A549 (cell line): ENCODE measurements at regions not wholly inside any gene's neighbourhood (a gene's known extent, or its start where the extent isn't known, plus 50 kb on each side); places are given as distances from the start of the nearest gene placed in this dataset.

ENCODE experiments used
- ATAC-seq, 2 experiments: fragments of 200-7000 bp in 1 of 2; fragments of >200 bp in 1 of 2; cut with Nextera tagmentation in 1 of 2; cut with Tn5 transposase in 1 of 2; 3 replicates each; pipeline versions ENCODE4 v1.8.0 to v1.9.1; 2018 to 2020; ENCODE audit warnings: mild to moderate bottlenecking in 1 of 2, moderate library complexity in 1 of 2
- CTCF ChIA-PET: fragments of 300-600 bp; sonication (Branson Sonifier 250); formaldehyde crosslinking; extraction: SDS; loops from one replicate; lab custom pipeline; 2021; ENCODE audit warnings: antibody characterized with exemption, inconsistent platforms; lab: Yijun Ruan, JAX
- POLR2A ChIA-PET: fragments of 350-600 bp; formaldehyde crosslinking; extraction: SDS; loops from one replicate; lab custom pipeline; 2021; ENCODE audit warnings: antibody characterized with exemption, inconsistent platforms; lab: Yijun Ruan, JAX
- DNase-seq, 2 experiments: peaks; one replicate each; pipeline versions ENCODE4 v3.0.0 to v3.0.0-alpha.2; 2011 to 2016; ENCODE audit warnings: low read depth in 1 of 2, low spot score in 1 of 2
- FAIRE-seq: peaks from 2 replicates; lab custom pipeline; 2011; peaks lifted over from hg19 to GRCh38; lab: Jason Lieb, UNC
- H3K27ac ChIP-seq, 2 experiments: fragments of >200 bp; sonication (Bioruptor Twin); formaldehyde crosslinking; 3 replicates each; pipeline ENCODE4 v1.5.1; 2016 to 2017
- H3K4me1 ChIP-seq: fragments of >200 bp; sonication (Bioruptor Twin); formaldehyde crosslinking; 3 replicates; pipeline ENCODE4 v1.6.1; 2016
- H3K4me2 ChIP-seq: fragments of >200 bp; sonication (Bioruptor Twin); formaldehyde crosslinking; 3 replicates; pipeline ENCODE4 v1.6.1; 2016
- H3K4me3 ChIP-seq: fragments of >200 bp; sonication (Bioruptor Twin); formaldehyde crosslinking; 3 replicates; pipeline ENCODE4 v1.5.1; 2016
- H3K9me3 ChIP-seq: fragments of >200 bp; sonication (Bioruptor Twin); formaldehyde crosslinking; 3 replicates; pipeline ENCODE4 v1.6.1; 2016
- CHD4 ChIP-seq: fragments of 200-600 bp; sonication (generic); IDR thresholded peaks from 2 replicates; pipeline ENCODE4 v1.6.1; 2016; ENCODE audit warnings: antibody characterized with exemption, mild to moderate bottlenecking, borderline replicate concordance
- ESRRA ChIP-seq: fragments of 150-350 bp; IDR thresholded peaks from 2 replicates; pipeline ENCODE4 v1.6.1; 2014; ENCODE audit warnings: mild to moderate bottlenecking, low read length, borderline replicate concordance
- HOXA7 ChIP-seq: fragments of 250-450 bp; sonication (Bioruptor Pico); IDR thresholded peaks from 2 replicates; pipeline ENCODE4 v1.5.0; 2020; ENCODE audit warnings: mild to moderate bottlenecking, moderate library complexity
- HOXB13 ChIP-seq: fragments of 250-450 bp; sonication (Bioruptor Pico); IDR thresholded peaks from 2 replicates; pipeline ENCODE4 v1.5.0; 2020; ENCODE audit warnings: low read depth, mild to moderate bottlenecking, moderate library complexity
- HOXB5 ChIP-seq: fragments of 250-450 bp; sonication (Bioruptor Pico); IDR thresholded peaks from 2 replicates; pipeline ENCODE4 v1.5.0; 2020; ENCODE audit warnings: mild to moderate bottlenecking, moderate library complexity
- JUN ChIP-seq, 2 experiments: fragments of >200 bp; sonication (Bioruptor Twin); formaldehyde crosslinking; IDR thresholded peaks; 2 replicates in 1 of 2; 3 replicates in 1 of 2; pipeline ENCODE4 v1.6.1; 2016 to 2017
- KDM1A ChIP-seq: fragments of 200-600 bp; sonication (generic); IDR thresholded peaks from 2 replicates; pipeline ENCODE4 v1.6.1; 2016; ENCODE audit warnings: low read depth, mild to moderate bottlenecking
- KDM5A ChIP-seq: fragments of 200-600 bp; sonication (generic); IDR thresholded peaks from 2 replicates; pipeline ENCODE4 v1.6.1; 2016; ENCODE audit warnings: antibody characterized with exemption, mild to moderate bottlenecking
- MAFK ChIP-seq: fragments of 450-650 bp; IDR thresholded peaks from 2 replicates; pipeline ENCODE4 v1.6.1; 2014; ENCODE audit not compliant: partially characterized antibody
- MAZ ChIP-seq: fragments of 150-350 bp; IDR thresholded peaks from 2 replicates; pipeline ENCODE4 v1.6.1; 2014; ENCODE audit warnings: antibody characterized with exemption, low read depth, low read length, borderline replicate concordance
- NFE2L2 ChIP-seq: fragments of 150-350 bp; conservative IDR thresholded peaks from 2 replicates; pipeline ENCODE4 v1.6.1; 2014; ENCODE audit warnings: low read length
- PHF8 ChIP-seq: fragments of 200-600 bp; sonication (generic); IDR thresholded peaks from 2 replicates; pipeline ENCODE4 v1.6.1; 2016; ENCODE audit warnings: low read depth, mild to moderate bottlenecking, antibody characterized with exemption, moderate library complexity, borderline replicate concordance
- RAD21 ChIP-seq, 2 experiments: fragments of >200 bp in 1 of 2; sonication (Bioruptor Twin) in 1 of 2; formaldehyde crosslinking in 1 of 2; IDR thresholded peaks in 1 of 2; conservative IDR thresholded peaks in 1 of 2; 2 replicates in 1 of 2; 3 replicates in 1 of 2; pipeline ENCODE4 v1.6.1; 2012 to 2018; ENCODE audit warnings: inconsistent platforms in 1 of 2
- RFX5 ChIP-seq: fragments of 450-650 bp; IDR thresholded peaks from 2 replicates; pipeline ENCODE4 v1.7.1; 2014; ENCODE audit warnings: antibody characterized with exemption, mild to moderate bottlenecking, moderate library complexity
- TP53 ChIP-seq: fragments of 250-450 bp; sonication (Bioruptor Pico); IDR thresholded peaks from 2 replicates; pipeline ENCODE4 v1.5.0; 2021; ENCODE audit warnings: mild to moderate bottlenecking, moderate library complexity
- WGBS: methylation state at CpG from one replicate; pipeline ENCODE4 v1.1.6; 2017; ENCODE audit errors: missing lambda C conversion rate; 5-methylcytosine and 5-hydroxymethylcytosine counted together
- TF ChIP-seq, protein P1 (sequence below): fragments of >200 bp; sonication (Bioruptor Twin); formaldehyde crosslinking; IDR thresholded peaks from 2 replicates; pipeline ENCODE4 v1.6.1; 2016
- TF ChIP-seq, protein P2 (sequence below): fragments of 250-450 bp; sonication (Bioruptor Pico); IDR thresholded peaks from 2 replicates; pipeline ENCODE4 v1.5.0; 2020; ENCODE audit warnings: low read depth, mild to moderate bottlenecking, moderate library complexity
- TF ChIP-seq, protein P3 (sequence below): IDR thresholded peaks from 2 replicates; pipeline ENCODE4 v1.6.1; 2012; ENCODE audit warnings: low read depth, borderline replicate concordance
- TF ChIP-seq, protein P4 (sequence below): fragments of >200 bp; sonication (Bioruptor Twin); formaldehyde crosslinking; IDR thresholded peaks from 3 replicates; pipeline ENCODE4 v1.6.1; 2016
- TF ChIP-seq, protein P5 (sequence below): fragments of >200 bp; sonication (Bioruptor Twin); formaldehyde crosslinking; IDR thresholded peaks from 3 replicates; pipeline ENCODE4 v1.5.1; 2016
- TF ChIP-seq, protein P6 (sequence below): IDR thresholded peaks from 2 replicates; pipeline ENCODE4 v1.6.1; 2012

DNA sequence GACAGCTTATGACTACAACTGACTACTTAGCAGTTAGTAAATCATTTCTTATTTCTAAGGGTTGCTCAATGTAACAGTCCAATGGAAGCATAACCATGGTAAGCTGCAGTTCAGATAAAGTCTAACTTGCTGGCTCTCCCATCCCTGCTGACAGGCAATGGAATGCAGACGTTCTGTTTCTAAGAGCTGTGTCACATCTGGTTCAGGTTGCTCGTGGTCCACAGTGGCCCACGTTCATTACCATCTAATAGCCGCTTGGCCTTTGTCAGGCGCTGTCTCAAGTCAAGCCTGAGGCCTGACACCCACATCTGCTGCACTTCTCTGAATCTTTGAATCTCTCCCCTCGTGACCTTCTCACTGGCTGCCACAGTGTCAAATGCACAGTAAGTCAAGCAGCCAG, 240.8 kb downstream of the FGFR2 start:
- POLR2A ChIA-PET: no interaction called here
- 25% methylated on average over 6 of the region's 6 CpGs for WGBS
- FAIRE-seq (no peak), DNase-seq (no peak), ATAC-seq (no peak)
- CTCF ChIA-PET: no interaction called here
- H3K4me1 ChIP-seq: no peaks in the 10 kb centered on the region
- no peak overlapping the region for H3K27ac ChIP-seq
- no peaks in the 10 kb centered on the region for H3K9me3 ChIP-seq
- no peak overlapping the region for H3K4me3 ChIP-seq
- TF ChIP-seq KDM1A: no peak
- TF ChIP-seq, protein P1, sequence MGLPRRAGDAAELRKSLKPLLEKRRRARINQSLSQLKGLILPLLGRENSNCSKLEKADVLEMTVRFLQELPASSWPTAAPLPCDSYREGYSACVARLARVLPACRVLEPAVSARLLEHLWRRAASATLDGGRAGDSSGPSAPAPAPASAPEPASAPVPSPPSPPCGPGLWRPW: no peak
- TF ChIP-seq RFX5: no peak
- TF ChIP-seq CHD4: no peak
- TF ChIP-seq PHF8: no peak
- TF ChIP-seq MAZ: no peak
- TF ChIP-seq, protein P2, sequence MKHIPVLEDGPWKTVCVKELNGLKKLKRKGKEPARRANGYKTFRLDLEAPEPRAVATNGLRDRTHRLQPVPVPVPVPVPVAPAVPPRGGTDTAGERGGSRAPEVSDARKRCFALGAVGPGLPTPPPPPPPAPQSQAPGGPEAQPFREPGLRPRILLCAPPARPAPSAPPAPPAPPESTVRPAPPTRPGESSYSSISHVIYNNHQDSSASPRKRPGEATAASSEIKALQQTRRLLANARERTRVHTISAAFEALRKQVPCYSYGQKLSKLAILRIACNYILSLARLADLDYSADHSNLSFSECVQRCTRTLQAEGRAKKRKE (CRISPR knock-in tag): no peak
- TF ChIP-seq, protein P3, sequence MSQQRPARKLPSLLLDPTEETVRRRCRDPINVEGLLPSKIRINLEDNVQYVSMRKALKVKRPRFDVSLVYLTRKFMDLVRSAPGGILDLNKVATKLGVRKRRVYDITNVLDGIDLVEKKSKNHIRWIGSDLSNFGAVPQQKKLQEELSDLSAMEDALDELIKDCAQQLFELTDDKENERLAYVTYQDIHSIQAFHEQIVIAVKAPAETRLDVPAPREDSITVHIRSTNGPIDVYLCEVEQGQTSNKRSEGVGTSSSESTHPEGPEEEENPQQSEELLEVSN: no peak
- no peak for TF ChIP-seq HOXA7
- TF ChIP-seq JUN (IDR thresholded peaks at IDR 0.05): no peak
- no peak for TF ChIP-seq ESRRA
- no peak for TF ChIP-seq MAFK
- no peak for TF ChIP-seq TP53 (CRISPR knock-in tag)
- H3K4me2 ChIP-seq: no peak overlapping the region

DNA sequence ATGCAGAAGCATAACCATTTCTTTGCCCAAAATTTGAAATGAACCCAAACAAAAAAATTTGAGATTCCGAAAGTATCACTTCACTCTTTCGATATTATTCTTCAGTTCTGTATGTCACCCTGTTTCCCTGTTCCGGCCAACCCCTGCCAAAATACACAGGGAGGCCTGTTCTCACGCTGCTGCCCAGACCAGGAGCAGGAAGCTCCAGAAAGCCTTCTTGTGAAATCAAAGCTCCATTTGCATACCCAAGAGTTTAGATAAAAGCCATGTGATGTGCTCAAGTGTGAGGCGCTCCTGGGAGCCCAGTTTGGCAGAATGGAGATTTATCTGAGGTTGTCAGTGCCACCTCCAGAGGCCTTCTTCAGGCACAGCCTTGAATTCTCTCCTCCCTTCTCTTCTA, 236.2 kb downstream of the FGFR2 start:
- DNase-seq (no peak), ATAC-seq (no peak), FAIRE-seq (no peak)
- Histone ChIP-seq H3K4me3 (no peak overlapping the region), H3K9me3 (no peaks in the 10 kb centered on the region), H3K4me1 (no peaks in the 10 kb centered on the region), H3K4me2 (no peak overlapping the region), H3K27ac (no peak overlapping the region)
- POLR2A ChIA-PET: no interaction called here
- TF ChIP-seq, protein P4, sequence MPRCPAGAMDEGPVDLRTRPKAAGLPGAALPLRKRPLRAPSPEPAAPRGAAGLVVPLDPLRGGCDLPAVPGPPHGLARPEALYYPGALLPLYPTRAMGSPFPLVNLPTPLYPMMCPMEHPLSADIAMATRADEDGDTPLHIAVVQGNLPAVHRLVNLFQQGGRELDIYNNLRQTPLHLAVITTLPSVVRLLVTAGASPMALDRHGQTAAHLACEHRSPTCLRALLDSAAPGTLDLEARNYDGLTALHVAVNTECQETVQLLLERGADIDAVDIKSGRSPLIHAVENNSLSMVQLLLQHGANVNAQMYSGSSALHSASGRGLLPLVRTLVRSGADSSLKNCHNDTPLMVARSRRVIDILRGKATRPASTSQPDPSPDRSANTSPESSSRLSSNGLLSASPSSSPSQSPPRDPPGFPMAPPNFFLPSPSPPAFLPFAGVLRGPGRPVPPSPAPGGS: no peak
- TF ChIP-seq, protein P5, sequence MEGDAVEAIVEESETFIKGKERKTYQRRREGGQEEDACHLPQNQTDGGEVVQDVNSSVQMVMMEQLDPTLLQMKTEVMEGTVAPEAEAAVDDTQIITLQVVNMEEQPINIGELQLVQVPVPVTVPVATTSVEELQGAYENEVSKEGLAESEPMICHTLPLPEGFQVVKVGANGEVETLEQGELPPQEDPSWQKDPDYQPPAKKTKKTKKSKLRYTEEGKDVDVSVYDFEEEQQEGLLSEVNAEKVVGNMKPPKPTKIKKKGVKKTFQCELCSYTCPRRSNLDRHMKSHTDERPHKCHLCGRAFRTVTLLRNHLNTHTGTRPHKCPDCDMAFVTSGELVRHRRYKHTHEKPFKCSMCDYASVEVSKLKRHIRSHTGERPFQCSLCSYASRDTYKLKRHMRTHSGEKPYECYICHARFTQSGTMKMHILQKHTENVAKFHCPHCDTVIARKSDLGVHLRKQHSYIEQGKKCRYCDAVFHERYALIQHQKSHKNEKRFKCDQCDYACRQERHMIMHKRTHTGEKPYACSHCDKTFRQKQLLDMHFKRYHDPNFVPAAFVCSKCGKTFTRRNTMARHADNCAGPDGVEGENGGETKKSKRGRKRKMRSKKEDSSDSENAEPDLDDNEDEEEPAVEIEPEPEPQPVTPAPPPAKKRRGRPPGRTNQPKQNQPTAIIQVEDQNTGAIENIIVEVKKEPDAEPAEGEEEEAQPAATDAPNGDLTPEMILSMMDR: no peak
- TF ChIP-seq, protein P6, sequence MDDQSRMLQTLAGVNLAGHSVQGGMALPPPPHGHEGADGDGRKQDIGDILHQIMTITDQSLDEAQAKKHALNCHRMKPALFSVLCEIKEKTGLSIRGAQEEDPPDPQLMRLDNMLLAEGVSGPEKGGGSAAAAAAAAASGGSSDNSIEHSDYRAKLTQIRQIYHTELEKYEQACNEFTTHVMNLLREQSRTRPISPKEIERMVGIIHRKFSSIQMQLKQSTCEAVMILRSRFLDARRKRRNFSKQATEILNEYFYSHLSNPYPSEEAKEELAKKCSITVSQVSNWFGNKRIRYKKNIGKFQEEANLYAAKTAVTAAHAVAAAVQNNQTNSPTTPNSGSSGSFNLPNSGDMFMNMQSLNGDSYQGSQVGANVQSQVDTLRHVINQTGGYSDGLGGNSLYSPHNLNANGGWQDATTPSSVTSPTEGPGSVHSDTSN: no peak
- TF ChIP-seq RAD21 (conservative IDR thresholded peaks at IDR 0.05 in 1 of 2, IDR thresholded peaks at IDR 0.05 in 1 of 2) (no peak), TP53 (CRISPR knock-in tag) (no peak), NFE2L2 (no peak), KDM5A (no peak), HOXB13 (no peak), HOXB5 (CRISPR knock-in tag) (no peak)
- whole genome bisulfite sequencing: 39% methylated on average over 5 of the region's 5 CpGs
- CTCF ChIA-PET: no interaction called here
